ENCODE measurements at regions not wholly inside any gene's neighbourhood (a gene's known extent, or its start where the extent isn't known, plus 50 kb on each side); places are given as distances from the start of the nearest gene placed in this dataset.

DNA sequence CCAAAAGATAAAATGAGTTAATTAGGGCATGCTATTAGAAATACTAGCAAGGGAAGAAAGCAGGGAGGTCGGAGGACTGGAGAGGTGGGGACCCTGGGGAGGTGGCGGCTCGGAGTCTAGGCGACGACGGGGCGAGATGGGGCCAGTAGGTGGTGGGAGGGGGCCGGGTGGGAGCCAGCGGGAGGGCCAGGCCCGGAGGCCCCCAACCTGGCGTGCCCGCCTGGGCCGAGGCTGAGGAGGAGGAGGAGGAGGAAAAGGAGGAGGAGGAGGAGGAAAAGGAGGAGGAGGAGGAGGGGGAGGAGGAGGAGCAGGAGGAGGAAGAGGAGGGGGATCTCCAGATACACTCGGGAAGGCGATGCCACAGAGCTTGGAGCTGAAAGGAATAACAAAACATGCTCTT is 426.2 kb downstream of the NR2F2 start:
- no peak overlapping the region for H3K4me3 ChIP-seq (ENCODE audit: low read depth, low read length)
- TF ChIP-seq, protein P1, sequence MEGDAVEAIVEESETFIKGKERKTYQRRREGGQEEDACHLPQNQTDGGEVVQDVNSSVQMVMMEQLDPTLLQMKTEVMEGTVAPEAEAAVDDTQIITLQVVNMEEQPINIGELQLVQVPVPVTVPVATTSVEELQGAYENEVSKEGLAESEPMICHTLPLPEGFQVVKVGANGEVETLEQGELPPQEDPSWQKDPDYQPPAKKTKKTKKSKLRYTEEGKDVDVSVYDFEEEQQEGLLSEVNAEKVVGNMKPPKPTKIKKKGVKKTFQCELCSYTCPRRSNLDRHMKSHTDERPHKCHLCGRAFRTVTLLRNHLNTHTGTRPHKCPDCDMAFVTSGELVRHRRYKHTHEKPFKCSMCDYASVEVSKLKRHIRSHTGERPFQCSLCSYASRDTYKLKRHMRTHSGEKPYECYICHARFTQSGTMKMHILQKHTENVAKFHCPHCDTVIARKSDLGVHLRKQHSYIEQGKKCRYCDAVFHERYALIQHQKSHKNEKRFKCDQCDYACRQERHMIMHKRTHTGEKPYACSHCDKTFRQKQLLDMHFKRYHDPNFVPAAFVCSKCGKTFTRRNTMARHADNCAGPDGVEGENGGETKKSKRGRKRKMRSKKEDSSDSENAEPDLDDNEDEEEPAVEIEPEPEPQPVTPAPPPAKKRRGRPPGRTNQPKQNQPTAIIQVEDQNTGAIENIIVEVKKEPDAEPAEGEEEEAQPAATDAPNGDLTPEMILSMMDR (IDR thresholded peaks at IDR 0.05; ENCODE audit: borderline replicate concordance, insufficient read depth, low read depth, low read length) = no peak

DNA sequence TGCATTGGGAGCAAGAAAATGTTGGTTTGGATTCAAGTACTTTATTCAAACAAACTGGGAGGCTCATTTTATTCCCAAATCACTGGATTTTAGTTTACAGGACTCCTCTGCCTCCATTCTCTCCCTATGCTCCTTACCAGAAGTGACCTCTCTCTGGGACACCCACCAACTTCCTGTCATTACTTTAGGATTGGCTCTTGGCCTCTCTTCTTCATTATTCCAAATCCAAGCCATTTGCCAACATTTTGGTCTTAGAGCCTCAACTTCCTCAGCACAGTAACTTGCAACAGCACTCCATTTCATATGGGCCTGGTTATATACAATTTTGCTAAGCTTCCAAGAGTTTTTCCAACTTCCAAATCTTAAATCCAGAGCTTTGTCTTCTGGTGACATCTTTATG is 432.1 kb downstream of the NR2F2 start:
- H3K4me3 ChIP-seq (ENCODE audit: low read depth, low read length) = no peak overlapping the region
- TF ChIP-seq, protein P1 (IDR thresholded peaks at IDR 0.05; ENCODE audit: borderline replicate concordance, insufficient read depth, low read depth, low read length) = no peak

DNA sequence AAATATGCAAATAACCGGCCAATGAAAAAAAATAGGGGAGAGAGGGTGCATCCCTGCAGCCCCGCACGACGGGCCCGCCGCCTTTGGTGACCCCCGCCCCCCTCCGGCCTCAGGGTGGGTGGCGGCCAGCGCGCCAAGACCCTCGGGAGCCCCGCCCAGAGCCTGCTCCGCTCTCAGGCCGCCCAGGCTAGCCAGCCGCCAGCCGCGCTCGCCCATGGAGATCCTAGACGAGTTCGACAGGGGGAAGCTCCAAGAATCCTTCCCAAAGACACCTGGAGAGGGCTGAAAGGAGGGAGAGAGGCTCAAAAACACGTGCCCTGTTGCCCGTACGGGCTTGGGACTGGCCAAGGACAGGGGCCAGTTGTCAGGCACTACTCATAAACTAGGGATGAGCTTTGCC is 434.0 kb downstream of the NR2F2 start:
- TF ChIP-seq, protein P1 (IDR thresholded peaks at IDR 0.05; ENCODE audit: borderline replicate concordance, insufficient read depth, low read depth, low read length) = no peak
- no peak overlapping the region for H3K4me3 ChIP-seq (ENCODE audit: low read depth, low read length)

DNA sequence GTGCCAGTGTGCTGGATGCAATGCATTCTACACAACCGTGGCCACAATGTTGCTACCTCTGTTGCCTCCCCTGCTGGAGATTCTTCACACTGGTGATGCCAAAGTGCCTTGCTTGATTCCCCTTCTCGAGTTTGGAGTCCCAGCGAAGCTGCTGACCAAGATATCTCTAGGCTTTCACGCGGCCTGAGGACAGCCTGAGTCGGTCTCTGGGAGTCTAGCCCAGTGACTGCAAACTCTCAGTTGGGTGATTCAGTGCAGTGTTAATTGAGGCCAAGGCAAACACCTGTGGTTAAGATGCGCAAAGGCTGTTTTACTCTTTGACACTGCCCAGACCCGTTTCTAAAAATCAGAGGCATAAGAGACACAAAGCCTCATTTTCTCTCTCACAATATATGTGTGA is 434.4 kb downstream of the NR2F2 start:
- TF ChIP-seq, protein P1 (IDR thresholded peaks at IDR 0.05; ENCODE audit: borderline replicate concordance, insufficient read depth, low read depth, low read length) = no peak
- H3K4me3 ChIP-seq (ENCODE audit: low read depth, low read length) = no peak overlapping the region

DNA sequence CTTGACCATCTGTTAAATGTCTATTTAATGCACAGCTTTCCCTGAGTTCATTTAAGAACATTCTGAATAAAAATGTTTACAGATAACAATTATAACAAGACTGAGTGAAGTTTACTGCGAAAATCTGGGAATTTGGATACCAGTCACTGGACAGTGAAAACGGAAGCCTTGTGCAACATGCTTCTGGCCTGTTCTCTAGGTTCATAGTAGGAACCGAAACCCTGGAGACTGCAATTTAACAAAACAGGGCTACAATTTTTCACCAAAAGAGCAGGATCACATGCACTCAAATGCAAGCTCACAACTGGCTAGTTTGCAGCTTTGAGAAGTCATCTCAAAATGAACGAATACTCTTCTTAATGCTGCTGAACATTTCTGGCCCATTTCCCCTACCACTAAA is 435.9 kb downstream of the NR2F2 start:
- H3K4me3 ChIP-seq (ENCODE audit: low read depth, low read length) = no peak overlapping the region
- TF ChIP-seq, protein P1 (IDR thresholded peaks at IDR 0.05; ENCODE audit: borderline replicate concordance, insufficient read depth, low read depth, low read length) = no peak

DNA sequence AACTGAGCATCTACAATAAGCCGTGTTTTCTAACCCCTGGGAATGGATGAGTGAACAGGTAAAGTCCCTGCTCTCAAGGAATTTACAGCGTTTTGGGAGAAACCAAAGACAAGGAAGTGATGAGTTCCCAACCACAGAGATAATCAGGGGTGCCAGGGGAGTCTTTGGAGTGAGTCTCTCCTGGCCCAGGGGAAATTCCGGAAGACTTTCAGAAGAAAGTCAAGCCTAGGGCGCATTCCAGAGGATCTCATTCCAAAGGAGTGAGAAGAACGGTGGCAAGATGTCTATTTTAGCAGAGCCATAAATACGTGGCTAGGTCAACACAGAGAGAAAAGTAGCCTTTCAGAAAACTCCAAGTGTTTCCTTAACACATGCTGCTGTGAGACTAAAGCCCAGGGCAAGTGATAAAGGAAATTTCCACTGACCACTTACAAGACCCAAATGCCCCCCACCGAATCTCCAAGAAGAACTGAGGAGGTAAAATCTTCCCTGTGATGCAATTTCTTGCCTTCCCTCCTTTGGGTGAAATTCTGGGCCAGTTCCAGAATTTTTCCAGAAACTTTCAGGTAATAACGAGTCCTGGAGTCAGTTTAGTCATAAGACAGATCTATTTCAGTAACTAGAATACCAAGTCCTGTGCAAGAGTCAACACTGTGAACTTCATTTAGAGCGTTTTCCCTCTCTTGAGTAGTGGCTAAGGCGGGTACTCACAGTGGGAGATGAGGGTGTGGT is 437.4 kb downstream of the NR2F2 start:
- no peak overlapping the region for H3K4me3 ChIP-seq (ENCODE audit: low read depth, low read length)
- TF ChIP-seq, protein P1 (IDR thresholded peaks at IDR 0.05; ENCODE audit: borderline replicate concordance, insufficient read depth, low read depth, low read length) = no peak

DNA sequence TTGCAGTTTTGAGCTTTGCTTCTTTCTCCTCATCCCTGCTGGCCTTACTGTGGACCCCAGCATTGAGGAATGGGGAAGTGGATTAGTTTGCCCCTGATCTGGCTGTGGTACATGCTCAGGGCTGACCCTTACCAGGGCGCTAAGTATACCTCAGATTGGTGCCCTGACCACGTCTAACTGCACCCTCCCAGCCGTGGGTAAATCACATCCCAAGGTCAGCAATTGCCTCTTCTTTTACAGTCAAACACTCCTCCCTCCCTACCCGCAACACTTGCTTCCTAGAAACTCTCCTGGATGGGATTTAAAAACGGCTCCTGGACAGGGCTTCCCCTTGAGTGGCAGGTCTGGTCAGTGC is 437.9 kb downstream of the NR2F2 start:
- TF ChIP-seq, protein P1 (IDR thresholded peaks at IDR 0.05; ENCODE audit: borderline replicate concordance, insufficient read depth, low read depth, low read length) = no peak
- no peak overlapping the region for H3K4me3 ChIP-seq (ENCODE audit: low read depth, low read length)
